ENCODE measurements at regions not wholly inside any gene's neighbourhood (a gene's known extent, or its start where the extent isn't known, plus 50 kb on each side); places are given as distances from the start of the nearest gene placed in this dataset.

- no peak for DNase-seq
These were observed 117.6 kb upstream of the TBL1XR1 start for GRCh38 chr3:177314897-177315296.

GRCh38 chr3:177317247-177317646 lies 120.0 kb upstream of the TBL1XR1 start:
- peaks cover 0 to 17% (median 12%) of the 10 kb centered on the region in 4 donors for H3K4me1 ChIP-seq
- no peak overlapping the region for H3K4me3 ChIP-seq
- intact Hi-C loops (cut with DNase I; ENCODE audit: low total_unique reads): no loop called here
- H3K27me3 ChIP-seq: no peaks in the 10 kb centered on the region
- no peak for DNase-seq
- TF ChIP-seq CTCF (IDR thresholded peaks at IDR 0.05): no peak
- H3K36me3 ChIP-seq: no peaks in the 10 kb centered on the region
- no peak overlapping the region for H3K27ac ChIP-seq
- H3K9me3 ChIP-seq: no peaks in the 10 kb centered on the region

More at GRCh38 chr3:177314897-177315296, 117.6 kb upstream of the TBL1XR1 start:
- no peaks in the 10 kb centered on the region for H3K4me1 ChIP-seq
- no peak overlapping the region for H3K4me3 ChIP-seq
- intact Hi-C loops (cut with DNase I; ENCODE audit: low total_unique reads): no loop called here
- H3K27me3 ChIP-seq: no peaks in the 10 kb centered on the region
- no peak for TF ChIP-seq CTCF (IDR thresholded peaks at IDR 0.05)
- no peaks in the 10 kb centered on the region for H3K36me3 ChIP-seq
- no peak overlapping the region for H3K27ac ChIP-seq
- peaks cover 0 to 9% (median 0%) of the 10 kb centered on the region in 3 donors for H3K9me3 ChIP-seq

- no peaks in the 10 kb centered on the region for H3K9me3 ChIP-seq
- intact Hi-C loops (cut with DNase I; ENCODE audit: low total_unique reads): no loop called here
These were observed 121.3 kb upstream of the TBL1XR1 start for GRCh38 chr3:177318559-177318958.

GRCh38 chr3:177320765-177321247 lies 123.5 kb upstream of the TBL1XR1 start:
- intact Hi-C loops (cut with DNase I; ENCODE audit: low total_unique reads): no loop called here
- Histone ChIP-seq H3K9me3 (no peaks in the 10 kb centered on the region), H3K4me3 (no peak overlapping the region), H3K36me3 (no peaks in the 10 kb centered on the region), H3K4me1 (peaks cover 0 to 24% (median 12%) of the 10 kb centered on the region in 4 donors), H3K27me3 (no peaks in the 10 kb centered on the region), H3K27ac (no peak overlapping the region)
- no peak for DNase-seq
- TF ChIP-seq CTCF (IDR thresholded peaks at IDR 0.05): no peak

More at GRCh38 chr3:177318559-177318958, 121.3 kb upstream of the TBL1XR1 start:
- Histone ChIP-seq H3K4me3 (no peak overlapping the region), H3K4me1 (peaks cover 0 to 24% (median 12%) of the 10 kb centered on the region in 4 donors), H3K27me3 (no peaks in the 10 kb centered on the region), H3K36me3 (no peaks in the 10 kb centered on the region), H3K27ac (no peak overlapping the region)
- no peak for DNase-seq
- no peak for TF ChIP-seq CTCF (IDR thresholded peaks at IDR 0.05)

- no peak for DNase-seq
- H3K4me1 ChIP-seq: peaks cover 0 to 24% (median 12%) of the 10 kb centered on the region in 4 donors
- intact Hi-C loops (cut with DNase I; ENCODE audit: low total_unique reads): no loop called here
These were observed 124.5 kb upstream of the TBL1XR1 start for GRCh38 chr3:177321819-177322218.

More at GRCh38 chr3:177321819-177322218, 124.5 kb upstream of the TBL1XR1 start:
- Histone ChIP-seq H3K36me3 (no peaks in the 10 kb centered on the region), H3K27me3 (no peaks in the 10 kb centered on the region), H3K4me3 (no peak overlapping the region), H3K27ac (no peak overlapping the region), H3K9me3 (no peaks in the 10 kb centered on the region)
- TF ChIP-seq CTCF (IDR thresholded peaks at IDR 0.05): no peak
